Mesodermal cell (in vitro differentiated cells): ENCODE measurements at regions not wholly inside any gene's neighbourhood (a gene's known extent, or its start where the extent isn't known, plus 50 kb on each side); places are given as distances from the start of the nearest gene placed in this dataset.

ENCODE experiments used
- H3K27ac ChIP-seq: 2 replicates; pipeline ENCODE4 v1.7.0; 2013; ENCODE audit warnings: mild to moderate bottlenecking, low read depth, low read length, moderate library complexity; ENCODE audit not compliant: severe bottlenecking
- H3K36me3 ChIP-seq: 2 replicates; pipeline ENCODE4 v1.7.1; 2013; ENCODE audit warnings: mild to moderate bottlenecking, low read length, moderate library complexity; ENCODE audit not compliant: control insufficient read depth, insufficient read depth
- H3K4me1 ChIP-seq: one replicate; pipeline ENCODE4 v1.7.1; 2013; ENCODE audit warnings: mild to moderate bottlenecking, low read length; ENCODE audit not compliant: insufficient read depth, control insufficient read depth, poor library complexity, severe bottlenecking
- H3K4me3 ChIP-seq: 2 replicates; pipeline ENCODE4 v1.7.0; 2013; ENCODE audit warnings: low read length, control low read depth, mild to moderate bottlenecking; ENCODE audit not compliant: insufficient read depth, poor library complexity, severe bottlenecking; ENCODE audit errors: extremely low read depth
- H3K9me3 ChIP-seq: 2 replicates; pipeline ENCODE4 v1.7.1; 2013; ENCODE audit warnings: mild to moderate bottlenecking, low read length, moderate library complexity; ENCODE audit not compliant: control insufficient read depth
- WGBS, 2 experiments: methylation state at CpG; one replicate each; pipeline ENCODE4 v1.1.5; 2013; ENCODE audit warnings: missing lambda C conversion rate in 2 of 2; ENCODE audit not compliant: insufficient coverage in 2 of 2; 5-methylcytosine and 5-hydroxymethylcytosine counted together

GRCh38 chr2:107258531-107259407 lies 372.8 kb upstream of the ST6GAL2 start:
- WGBS, 2 experiments = 74 to 77% methylated on average over 4 to 6 of the region's 8 CpGs
- Histone ChIP-seq H3K27ac (no peak overlapping the region), H3K4me3 (no peak overlapping the region)

GRCh38 chr2:107259408-107260195 lies 373.6 kb upstream of the ST6GAL2 start:
- 78 to 100% methylated on average over 2 to 4 of the region's 4 CpGs for WGBS, 2 experiments
- no peak overlapping the region for H3K4me3 ChIP-seq
- no peaks in the 10 kb centered on the region for H3K36me3 ChIP-seq
- no peaks in the 10 kb centered on the region for H3K9me3 ChIP-seq
- H3K4me1 ChIP-seq = peaks cover 6% of the 10 kb centered on the region
- H3K27ac ChIP-seq = no peak overlapping the region

More at GRCh38 chr2:107258531-107259407, 372.8 kb upstream of the ST6GAL2 start:
- Histone ChIP-seq H3K4me1 (peaks cover 6% of the 10 kb centered on the region), H3K36me3 (no peaks in the 10 kb centered on the region), H3K9me3 (no peaks in the 10 kb centered on the region)

- 86 to 94% methylated on average over 1 to 2 of the region's 3 CpGs for WGBS, 2 experiments
- no peaks in the 10 kb centered on the region for H3K9me3 ChIP-seq
- no peak overlapping the region for H3K27ac ChIP-seq
- H3K4me1 ChIP-seq = peaks cover 6% of the 10 kb centered on the region
- H3K36me3 ChIP-seq = no peaks in the 10 kb centered on the region
- H3K4me3 ChIP-seq = no peak overlapping the region
These were observed 377.7 kb upstream of the ST6GAL2 start for GRCh38 chr2:107263628-107264027.

GRCh38 chr2:107264184-107264583 lies 378.2 kb upstream of the ST6GAL2 start:
- H3K9me3 ChIP-seq = no peaks in the 10 kb centered on the region
- WGBS, 2 experiments = 96 to 100% methylated on average over 4 to 5 of the region's 6 CpGs
- H3K4me1 ChIP-seq = peaks cover 6% of the 10 kb centered on the region
- no peaks in the 10 kb centered on the region for H3K36me3 ChIP-seq
- no peak overlapping the region for H3K27ac ChIP-seq
- H3K4me3 ChIP-seq = no peak overlapping the region

GRCh38 chr2:107266555-107266954 lies 380.6 kb upstream of the ST6GAL2 start:
- H3K36me3 ChIP-seq = no peaks in the 10 kb centered on the region
- H3K4me3 ChIP-seq = no peak overlapping the region
- H3K9me3 ChIP-seq = no peaks in the 10 kb centered on the region
- WGBS, 2 experiments = no CpG with 5 or more reads among the region's 1 CpG
- no peak overlapping the region for H3K27ac ChIP-seq
- H3K4me1 ChIP-seq = no peaks in the 10 kb centered on the region

GRCh38 chr2:107267086-107267485 lies 381.1 kb upstream of the ST6GAL2 start:
- H3K4me3 ChIP-seq = no peak overlapping the region
- no peaks in the 10 kb centered on the region for H3K36me3 ChIP-seq
- 79 to 84% methylated on average over 3 of the region's 3 CpGs for WGBS, 2 experiments
- no peaks in the 10 kb centered on the region for H3K4me1 ChIP-seq
- H3K9me3 ChIP-seq = no peaks in the 10 kb centered on the region
- no peak overlapping the region for H3K27ac ChIP-seq

GRCh38 chr2:107276034-107276433 lies 390.1 kb upstream of the ST6GAL2 start:
- Histone ChIP-seq H3K4me3 (no peak overlapping the region), H3K36me3 (no peaks in the 10 kb centered on the region), H3K27ac (no peak overlapping the region), H3K9me3 (no peaks in the 10 kb centered on the region), H3K4me1 (peaks cover 4% of the 10 kb centered on the region)
- no CpG with 5 or more reads among the region's 2 CpGs for WGBS, 2 experiments

- no peaks in the 10 kb centered on the region for H3K36me3 ChIP-seq
- WGBS, 2 experiments = 88 to 100% methylated on average over 1 of the region's 1 CpG
- no peak overlapping the region for H3K4me3 ChIP-seq
- H3K27ac ChIP-seq = no peak overlapping the region
- no peaks in the 10 kb centered on the region for H3K9me3 ChIP-seq
- H3K4me1 ChIP-seq = peaks cover 4% of the 10 kb centered on the region
These were observed 392.7 kb upstream of the ST6GAL2 start for GRCh38 chr2:107278672-107279071.

- Histone ChIP-seq H3K9me3 (no peaks in the 10 kb centered on the region), H3K4me1 (no peaks in the 10 kb centered on the region), H3K27ac (no peak overlapping the region), H3K4me3 (no peak overlapping the region), H3K36me3 (no peaks in the 10 kb centered on the region)
- 83% methylated on average over 1 of the region's 1 CpG; no CpG with 5 or more reads in 1 of the 2 experiments for WGBS, 2 experiments
These were observed 395.7 kb upstream of the ST6GAL2 start for GRCh38 chr2:107281637-107282036.

- H3K4me3 ChIP-seq = no peak overlapping the region
- H3K27ac ChIP-seq = no peak overlapping the region
- H3K36me3 ChIP-seq = no peaks in the 10 kb centered on the region
- no peaks in the 10 kb centered on the region for H3K4me1 ChIP-seq
- H3K9me3 ChIP-seq = no peaks in the 10 kb centered on the region
These were observed 396.2 kb upstream of the ST6GAL2 start for GRCh38 chr2:107282135-107282534.
